HCT116 (cell line): ENCODE measurements at regions not wholly inside any gene's neighbourhood (a gene's known extent, or its start where the extent isn't known, plus 50 kb on each side); places are given as distances from the start of the nearest gene placed in this dataset.

ENCODE experiments used
- ATAC-seq: fragments of 200-7000 bp; cut with Tn5 transposase; 2 replicates; pipeline ENCODE4 v1.9.1; 2020; ENCODE audit warnings: mild to moderate bottlenecking, moderate library complexity
- BruUV-seq: library from RNA; stranded (reverse); fragments of 400-500 nt; replicated peaks from 2 replicates; lab custom pipeline; 2021; lab: Mats Ljungman, UMichigan
- CTCF ChIA-PET: fragments of 300-600 bp; sonication (Branson Sonifier 250); formaldehyde crosslinking; loops from one replicate; lab custom pipeline; 2021; ENCODE audit warnings: antibody characterized with exemption; lab: Charles Lee
- POLR2A ChIA-PET: fragments of 300-600, 350-600 bp; sonication (Branson Sonifier 250); formaldehyde crosslinking; loops from one replicate; lab custom pipeline; 2021; ENCODE audit warnings: antibody characterized with exemption; lab: Charles Lee
- RAD21 ChIA-PET, 2 experiments: fragments of 300-600 bp; sonication (Branson Sonifier 250); formaldehyde crosslinking; loops; one replicate each; lab custom pipeline; 2023; ENCODE audit warnings: low total read pairs in 2 of 2; ENCODE audit not compliant: uncharacterized antibody in 2 of 2, unreplicated experiment in 2 of 2, low non-redundant PET in 1 of 2; lab: Charles Lee
- DNase-seq: peaks from one replicate; pipeline ENCODE4 v3.0.0-alpha.2; 2010; ENCODE audit warnings: low read depth, low spot score
- H2AFZ ChIP-seq: fragments of 200-600 bp; shearing (Covaris generic), sonication (generic); 2 replicates; pipeline ENCODE4 v1.6.1; 2017; ENCODE audit warnings: low read depth, mixed run types, mixed read lengths, antibody characterized with exemption, low read length; ENCODE audit not compliant: poor library complexity, severe bottlenecking
- H3K27ac ChIP-seq: 2 replicates; pipeline ENCODE4 v1.5.1; 2012; ENCODE audit warnings: low read depth, low read length
- H3K27me3 ChIP-seq: fragments of 200-600 bp; sonication (generic); 2 replicates; pipeline ENCODE4 v1.6.1; 2016; ENCODE audit warnings: mixed run types, low read length, mixed read lengths; ENCODE audit not compliant: insufficient read depth
- H3K36me3 ChIP-seq, 2 experiments: fragments of 200-500 bp in 1 of 2; fragments of 200-600 bp in 1 of 2; sonication (Bioruptor generic) in 1 of 2; sonication (generic) in 1 of 2; 2 replicates each; pipeline versions ENCODE4 v1.5.1 to v1.6.1; 2014 to 2016; ENCODE audit warnings: low read length in 2 of 2, inconsistent platforms in 1 of 2, mixed read lengths in 1 of 2, mixed run types in 1 of 2; ENCODE audit not compliant: insufficient read depth in 2 of 2, control insufficient read depth in 1 of 2
- H3K4me1 ChIP-seq, 2 experiments: fragments of 200-600 bp in 1 of 2; sonication (generic) in 1 of 2; 2 replicates each; pipeline versions ENCODE4 v1.5.1 to v1.6.1; 2012 to 2017; ENCODE audit warnings: low read length in 2 of 2, inconsistent platforms in 1 of 2, mild to moderate bottlenecking in 1 of 2, mixed read lengths in 1 of 2, mixed run types in 1 of 2, moderate library complexity in 1 of 2; ENCODE audit not compliant: insufficient read depth in 2 of 2, control insufficient read depth in 1 of 2
- H3K4me2 ChIP-seq: fragments of 200-600 bp; sonication (generic); 2 replicates; pipeline ENCODE4 v1.6.1; 2017; ENCODE audit warnings: mixed run types, low read length, mixed read lengths
- H3K4me3 ChIP-seq, 2 experiments: fragments of 200-600 bp in 1 of 2; sonication (generic) in 1 of 2; replicated peaks in 1 of 2; 2 replicates each; pipeline ENCODE4 v1.5.1; 2011 to 2016; ENCODE audit warnings: low read length in 2 of 2, control low read depth in 1 of 2, low read depth in 1 of 2, mild to moderate bottlenecking in 1 of 2, mixed read lengths in 1 of 2, mixed run types in 1 of 2
- H3K79me2 ChIP-seq: fragments of 200-600 bp; sonication (generic); 2 replicates; pipeline ENCODE4 v1.6.1; 2017; ENCODE audit warnings: mild to moderate bottlenecking, mixed run types, low read length, moderate library complexity, mixed read lengths; ENCODE audit not compliant: insufficient read depth
- H3K9ac ChIP-seq: fragments of 200-600 bp; sonication (generic); 2 replicates; pipeline ENCODE4 v1.6.1; 2016; ENCODE audit warnings: low read length, mixed read lengths
- H3K9me2 ChIP-seq: fragments of 200-600 bp; sonication (generic), shearing (Covaris generic); 2 replicates; pipeline ENCODE4 v1.6.1; 2017; ENCODE audit warnings: mixed run types, mild to moderate bottlenecking, moderate library complexity; ENCODE audit not compliant: insufficient read depth
- H3K9me3 ChIP-seq, 2 experiments: fragments of 200-500 bp in 1 of 2; fragments of 200-600 bp in 1 of 2; sonication (Bioruptor generic) in 1 of 2; sonication (generic) in 1 of 2; 2 replicates each; pipeline ENCODE4 v1.6.1; 2014 to 2017; ENCODE audit warnings: low read length in 2 of 2, mixed read lengths in 2 of 2, inconsistent platforms in 1 of 2, low read depth in 1 of 2, mild to moderate bottlenecking in 1 of 2, mixed run types in 1 of 2, moderate library complexity in 1 of 2; ENCODE audit not compliant: control insufficient read depth in 1 of 2, insufficient read depth in 1 of 2
- H4K20me1 ChIP-seq: fragments of 200-600 bp; sonication (generic), shearing (Covaris generic); 2 replicates; pipeline ENCODE4 v1.6.1; 2017; ENCODE audit warnings: mixed run types, mild to moderate bottlenecking, moderate library complexity; ENCODE audit not compliant: insufficient read depth
- CBX3 ChIP-seq: IDR thresholded peaks from 2 replicates; pipeline ENCODE4 v1.6.1; 2012; ENCODE audit warnings: low read depth
- CEBPB ChIP-seq: IDR thresholded peaks from 2 replicates; pipeline ENCODE4 v1.6.1; 2012; ENCODE audit warnings: low read depth
- CTCF ChIP-seq, 3 experiments: fragments of 200-600 bp in 1 of 3; sonication (generic) in 1 of 3; IDR thresholded peaks in 2 of 3; conservative IDR thresholded peaks in 1 of 3; 2 replicates each; pipeline ENCODE4 v1.5.1; 2012 to 2017; ENCODE audit warnings: low read depth in 2 of 3, low read length in 2 of 3, antibody characterized with exemption in 1 of 3, borderline replicate concordance in 1 of 3, control low read depth in 1 of 3, mild to moderate bottlenecking in 1 of 3, mixed read lengths in 1 of 3, mixed run types in 1 of 3, moderate library complexity in 1 of 3; ENCODE audit not compliant: insufficient read depth in 1 of 3
- EZH2 ChIP-seq: fragments of 200-600 bp; sonication (generic); IDR thresholded peaks from 2 replicates; pipeline ENCODE4 v1.6.1; 2017; ENCODE audit warnings: antibody characterized with exemption, mixed run types
- FOSL1 ChIP-seq: IDR thresholded peaks from 2 replicates; pipeline ENCODE4 v1.6.1; 2012; ENCODE audit warnings: low read depth
- JUND ChIP-seq: IDR thresholded peaks from 2 replicates; pipeline ENCODE4 v1.6.1; 2012
- POLR2AphosphoS5 ChIP-seq: IDR thresholded peaks from 2 replicates; pipeline ENCODE4 v1.6.1; 2011; ENCODE audit warnings: mild to moderate bottlenecking, low read depth, low read length, moderate library complexity
- RAD21 ChIP-seq: IDR thresholded peaks from 2 replicates; pipeline ENCODE4 v1.6.1; 2012; ENCODE audit warnings: low read depth, mild to moderate bottlenecking
- SIN3A ChIP-seq: IDR thresholded peaks from 2 replicates; pipeline ENCODE4 v1.6.1; 2012; ENCODE audit warnings: low read depth
- SRF ChIP-seq: IDR thresholded peaks from 2 replicates; pipeline ENCODE4 v1.6.1; 2012; ENCODE audit warnings: low read depth
- TCF7L2 ChIP-seq: IDR thresholded peaks from 2 replicates; pipeline ENCODE4 v1.7.0; 2011; ENCODE audit warnings: borderline replicate concordance, inconsistent platforms; ENCODE audit not compliant: insufficient read depth, insufficient read length; ENCODE audit errors: extremely low read depth
- ZFX ChIP-seq: fragments of 450-650 bp; IDR thresholded peaks from 2 replicates; pipeline ENCODE4 v1.6.1; 2017
- intact Hi-C: fragments of 100-400 bp; cut with micrococcal nuclease; formaldehyde crosslinking; loops from 2 replicates; pipeline ENCODE4 v1.10.0; 2022
- TF ChIP-seq, protein P1 (sequence below): IDR thresholded peaks from 2 replicates; pipeline ENCODE4 v1.6.1; 2011; ENCODE audit warnings: mild to moderate bottlenecking, low read length, moderate library complexity; ENCODE audit not compliant: insufficient replicate concordance; ENCODE audit errors: extremely low read depth
- TF ChIP-seq, protein P2 (sequence below): IDR thresholded peaks from 2 replicates; pipeline ENCODE4 v1.6.1; 2012
- TF ChIP-seq, protein P3 (sequence below): IDR thresholded peaks from 2 replicates; pipeline ENCODE4 v1.6.1; 2012

DNA sequence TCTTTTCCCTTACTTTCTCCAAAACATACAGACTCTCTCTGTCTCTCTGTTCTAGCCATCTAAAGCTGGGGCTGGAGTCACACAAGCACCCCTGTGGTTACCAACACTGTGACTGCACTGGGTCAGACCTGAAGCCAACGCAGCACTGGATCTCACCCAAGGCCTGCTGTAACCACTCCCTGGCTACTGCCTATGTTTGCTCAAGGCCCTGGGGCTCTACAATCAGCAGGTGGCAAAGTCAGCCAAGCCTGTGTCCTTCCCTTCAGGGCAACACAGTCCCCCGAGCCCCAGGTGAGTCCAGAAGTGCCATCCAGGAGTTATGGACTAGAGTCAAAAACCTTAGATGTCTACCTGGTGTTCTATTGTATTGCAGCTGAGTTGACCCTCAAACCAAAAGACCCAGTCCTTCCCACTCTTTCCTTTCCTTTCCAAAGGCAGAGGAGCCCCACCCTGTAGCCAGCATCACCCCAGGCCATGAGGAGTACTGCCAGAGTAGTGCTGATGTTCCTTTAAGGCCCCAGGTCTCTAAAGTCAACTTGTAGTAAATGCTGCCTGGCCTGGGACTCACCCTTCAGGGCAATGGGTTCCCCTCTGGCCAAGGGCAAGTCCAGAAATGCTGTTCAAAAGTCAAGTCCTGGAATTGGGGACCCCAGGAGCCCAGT lies 58.8 kb upstream of the RAP2C start:
- TF ChIP-seq, protein P1, sequence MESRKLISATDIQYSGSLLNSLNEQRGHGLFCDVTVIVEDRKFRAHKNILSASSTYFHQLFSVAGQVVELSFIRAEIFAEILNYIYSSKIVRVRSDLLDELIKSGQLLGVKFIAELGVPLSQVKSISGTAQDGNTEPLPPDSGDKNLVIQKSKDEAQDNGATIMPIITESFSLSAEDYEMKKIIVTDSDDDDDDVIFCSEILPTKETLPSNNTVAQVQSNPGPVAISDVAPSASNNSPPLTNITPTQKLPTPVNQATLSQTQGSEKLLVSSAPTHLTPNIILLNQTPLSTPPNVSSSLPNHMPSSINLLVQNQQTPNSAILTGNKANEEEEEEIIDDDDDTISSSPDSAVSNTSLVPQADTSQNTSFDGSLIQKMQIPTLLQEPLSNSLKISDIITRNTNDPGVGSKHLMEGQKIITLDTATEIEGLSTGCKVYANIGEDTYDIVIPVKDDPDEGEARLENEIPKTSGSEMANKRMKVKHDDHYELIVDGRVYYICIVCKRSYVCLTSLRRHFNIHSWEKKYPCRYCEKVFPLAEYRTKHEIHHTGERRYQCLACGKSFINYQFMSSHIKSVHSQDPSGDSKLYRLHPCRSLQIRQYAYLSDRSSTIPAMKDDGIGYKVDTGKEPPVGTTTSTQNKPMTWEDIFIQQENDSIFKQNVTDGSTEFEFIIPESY, result no peak
- TF ChIP-seq, protein P2, sequence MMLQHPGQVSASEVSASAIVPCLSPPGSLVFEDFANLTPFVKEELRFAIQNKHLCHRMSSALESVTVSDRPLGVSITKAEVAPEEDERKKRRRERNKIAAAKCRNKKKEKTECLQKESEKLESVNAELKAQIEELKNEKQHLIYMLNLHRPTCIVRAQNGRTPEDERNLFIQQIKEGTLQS, result no peak
- TF ChIP-seq CBX3 (no peak), SIN3A (no peak), POLR2AphosphoS5 (no peak), CEBPB (no peak), SRF (no peak), JUND (no peak), FOSL1 (no peak), TCF7L2 (no peak), CTCF (IDR thresholded peaks at IDR 0.05 in 2 of 3, conservative IDR thresholded peaks at IDR 0.05 in 1 of 3; ENCODE audit: borderline replicate concordance in 1 of 3, insufficient read depth in 1 of 3, low read depth in 2 of 3, low read length in 2 of 3) (no peak), RAD21 (no peak), EZH2 (no peak), ZFX (no peak)
- TF ChIP-seq, protein P3, sequence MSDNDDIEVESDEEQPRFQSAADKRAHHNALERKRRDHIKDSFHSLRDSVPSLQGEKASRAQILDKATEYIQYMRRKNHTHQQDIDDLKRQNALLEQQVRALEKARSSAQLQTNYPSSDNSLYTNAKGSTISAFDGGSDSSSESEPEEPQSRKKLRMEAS, result no peak
- intact Hi-C loops, result no loop called here
- H2AFZ ChIP-seq, result no peak overlapping the region
- ChIA-PET RAD21 (no interaction called here), POLR2A (no interaction called here), CTCF (no interaction called here)
- no peaks in the 10 kb centered on the region for H3K27me3 ChIP-seq
- H3K4me3 ChIP-seq, result no peak overlapping the region
- DNase-seq (no peak), ATAC-seq (no peak)
- H3K9ac ChIP-seq, result no peak overlapping the region
- H3K4me2 ChIP-seq, result no peak overlapping the region
- no peaks in the 10 kb centered on the region for H4K20me1 ChIP-seq
- H3K27ac ChIP-seq, result no peak overlapping the region
- H3K36me3 ChIP-seq, result no peaks in the 10 kb centered on the region
- no peaks in the 10 kb centered on the region for H3K9me3 ChIP-seq
- H3K79me2 ChIP-seq, result no peaks in the 10 kb centered on the region
- H3K9me2 ChIP-seq, result no peaks in the 10 kb centered on the region
- BruUV-seq, result no TSS peak
- H3K4me1 ChIP-seq, result no peaks in the 10 kb centered on the region
